KMS-11 (cell line): ENCODE measurements at regions not wholly inside any gene's neighbourhood (a gene's known extent, or its start where the extent isn't known, plus 50 kb on each side); places are given as distances from the start of the nearest gene placed in this dataset.

Experiments
- H2AFZ ChIP-seq: fragments of 200-600 bp; sonication (generic); 2 replicates; pipeline ENCODE4 v1.6.1; 2016; ENCODE audit warnings: antibody characterized with exemption, mixed run types, low read depth
- H3K27ac ChIP-seq: fragments of 200-600 bp; sonication (generic); 2 replicates; pipeline ENCODE4 v1.6.1; 2016; ENCODE audit warnings: mild to moderate bottlenecking, mixed run types
- H3K27me3 ChIP-seq: fragments of 200-600 bp; sonication (generic); 2 replicates; pipeline ENCODE4 v1.6.1; 2017; ENCODE audit warnings: mild to moderate bottlenecking, low read depth, mixed run types, moderate library complexity; ENCODE audit not compliant: insufficient read depth
- H3K36me3 ChIP-seq: fragments of 200-600 bp; sonication (generic); 2 replicates; pipeline ENCODE4 v1.6.1; 2017; ENCODE audit warnings: mild to moderate bottlenecking, mixed run types; ENCODE audit not compliant: insufficient read depth
- H3K4me1 ChIP-seq: fragments of 200-600 bp; sonication (generic); 2 replicates; pipeline ENCODE4 v1.6.1; 2016; ENCODE audit warnings: mild to moderate bottlenecking, low read depth, mixed run types; ENCODE audit not compliant: poor library complexity, severe bottlenecking
- H3K4me2 ChIP-seq: fragments of 200-600 bp; sonication (generic); 2 replicates; pipeline ENCODE4 v1.7.0; 2016; ENCODE audit warnings: mild to moderate bottlenecking, mixed run types
- H3K4me3 ChIP-seq: fragments of 200-600 bp; sonication (generic); IDR thresholded peaks from 2 replicates; pipeline ENCODE4 v1.6.1; 2017; ENCODE audit warnings: low read depth, low read length, mixed read lengths; ENCODE audit not compliant: insufficient read depth
- H3K79me2 ChIP-seq: fragments of 200-600 bp; sonication (generic); 2 replicates; pipeline ENCODE4 v1.6.1; 2016; ENCODE audit warnings: low read depth, mixed run types; ENCODE audit not compliant: insufficient read depth
- H3K9ac ChIP-seq: fragments of 200-600 bp; sonication (generic); 2 replicates; pipeline ENCODE4 v1.6.1; 2016; ENCODE audit warnings: mild to moderate bottlenecking, mixed run types
- H4K20me1 ChIP-seq: fragments of 200-600 bp; sonication (generic); 2 replicates; pipeline ENCODE4 v1.6.1; 2016; ENCODE audit warnings: mild to moderate bottlenecking, mixed run types; ENCODE audit not compliant: insufficient read depth
- CTCF ChIP-seq: fragments of 200-600 bp; sonication (generic); conservative IDR thresholded peaks from 2 replicates; pipeline ENCODE4 v1.6.1; 2017; ENCODE audit warnings: low read depth, mild to moderate bottlenecking, antibody characterized with exemption, low read length, moderate library complexity, mixed read lengths

- Histone ChIP-seq H3K27me3 (no peaks in the 10 kb centered on the region), H2AFZ (no peak overlapping the region), H3K4me3 (no peak overlapping the region), H3K9ac (no peak overlapping the region), H3K4me1 (no peaks in the 10 kb centered on the region), H3K36me3 (no peaks in the 10 kb centered on the region), H3K27ac (no peak overlapping the region), H3K79me2 (no peaks in the 10 kb centered on the region), H3K4me2 (no peak overlapping the region), H4K20me1 (no peaks in the 10 kb centered on the region; the same call in 1 of the 2 replicates)
- no peak for TF ChIP-seq CTCF
Observed at GRCh38 chr2:81136296-81136695, 831.7 kb upstream of the LRRTM1 start.

GRCh38 chr2:81097361-81097760 is 792.8 kb upstream of the LRRTM1 start:
- H3K27ac ChIP-seq = no peak overlapping the region
- no peaks in the 10 kb centered on the region for H3K4me1 ChIP-seq
- no peak overlapping the region for H3K9ac ChIP-seq
- no peaks in the 10 kb centered on the region for H3K36me3 ChIP-seq
- H3K27me3 ChIP-seq = no peaks in the 10 kb centered on the region
- H2AFZ ChIP-seq = no peak overlapping the region
- no peaks in the 10 kb centered on the region for H3K79me2 ChIP-seq
- H3K4me2 ChIP-seq = no peak overlapping the region
- H3K4me3 ChIP-seq = no peak overlapping the region
- no peaks in the 10 kb centered on the region for H4K20me1 ChIP-seq
- TF ChIP-seq CTCF = no peak

GRCh38 chr2:81093031-81093430 is 788.5 kb upstream of the LRRTM1 start:
- no peak for TF ChIP-seq CTCF
- H3K4me1 ChIP-seq = no peaks in the 10 kb centered on the region
- no peaks in the 10 kb centered on the region for H3K27me3 ChIP-seq
- H2AFZ ChIP-seq = no peak overlapping the region
- no peak overlapping the region for H3K27ac ChIP-seq
- no peak overlapping the region for H3K4me2 ChIP-seq
- no peaks in the 10 kb centered on the region for H3K36me3 ChIP-seq
- H3K9ac ChIP-seq = no peak overlapping the region
- H3K79me2 ChIP-seq = no peaks in the 10 kb centered on the region
- H3K4me3 ChIP-seq = no peak overlapping the region
- H4K20me1 ChIP-seq = no peaks in the 10 kb centered on the region

- no peaks in the 10 kb centered on the region for H3K27me3 ChIP-seq
- H3K9ac ChIP-seq = no peak overlapping the region
- H3K4me3 ChIP-seq = no peak overlapping the region
- H4K20me1 ChIP-seq = no peaks in the 10 kb centered on the region
- H3K36me3 ChIP-seq = no peaks in the 10 kb centered on the region
- H3K4me2 ChIP-seq = no peak overlapping the region
- H2AFZ ChIP-seq = no peak overlapping the region
- no peak overlapping the region for H3K27ac ChIP-seq
- no peaks in the 10 kb centered on the region for H3K4me1 ChIP-seq
- no peak for TF ChIP-seq CTCF
- H3K79me2 ChIP-seq = no peaks in the 10 kb centered on the region
Observed at GRCh38 chr2:81087646-81088045, 783.1 kb upstream of the LRRTM1 start.
